HepG2 (cell line): ENCODE measurements at regions not wholly inside any gene's neighbourhood (a gene's known extent, or its start where the extent isn't known, plus 50 kb on each side); places are given as distances from the start of the nearest gene placed in this dataset.

Source experiments
- ATAC-seq: fragments of 200-7000 bp; cut with Tn5 transposase; 3 replicates; pipeline ENCODE4 v1.9.1; 2020; ENCODE audit warnings: mild to moderate bottlenecking, moderate library complexity
- BruUV-seq: library from RNA; stranded (reverse); fragments of 400-500 nt; replicated peaks from 2 replicates; lab custom pipeline; 2021; lab: Mats Ljungman, UMichigan
- CTCF ChIA-PET: fragments of 300-600 bp; formaldehyde crosslinking; extraction: SDS; loops from one replicate; lab custom pipeline; 2021; ENCODE audit warnings: low total read pairs, inconsistent platforms, low intra/inter-chr PET ratio; lab: Yijun Ruan, JAX
- POLR2A ChIA-PET: fragments of 350-600 bp; sonication (Branson Sonifier 250); formaldehyde crosslinking; loops from one replicate; lab custom pipeline; 2020; ENCODE audit warnings: antibody characterized with exemption, inconsistent platforms; lab: Yijun Ruan, JAX
- DNase-seq: peaks from one replicate; pipeline ENCODE4 v3.0.0-alpha.2; 2015; ENCODE audit warnings: low spot score
- FAIRE-seq: peaks from 3 replicates; lab custom pipeline; 2011; peaks lifted over from hg19 to GRCh38; lab: Jason Lieb, UNC
- H2AFZ ChIP-seq: one replicate; pipeline ENCODE4 v1.6.1; 2011; ENCODE audit warnings: low read length, inconsistent platforms
- H3K27ac ChIP-seq: fragments of 300-600 bp; 3 replicates; pipeline ENCODE4 v1.8.0; 2011; ENCODE audit warnings: mixed run types, mild to moderate bottlenecking, mixed read lengths, low read length, inconsistent platforms; ENCODE audit not compliant: insufficient read depth; ENCODE audit errors: extremely low read length
- H3K27me3 ChIP-seq, 2 experiments: fragments of 200-600 bp in 1 of 2; 2 replicates in 1 of 2; 3 replicates in 1 of 2; pipeline versions ENCODE4 v1.6.0 to v1.8.0; 2011; ENCODE audit warnings: low read length in 2 of 2, mild to moderate bottlenecking in 2 of 2, moderate library complexity in 2 of 2, inconsistent platforms in 1 of 2; ENCODE audit not compliant: insufficient read depth in 2 of 2, control insufficient read depth in 1 of 2
- H3K36me3 ChIP-seq, 2 experiments: fragments of 200-600 bp in 1 of 2; replicated peaks in 1 of 2; 2 replicates in 1 of 2; 3 replicates in 1 of 2; pipeline versions ENCODE4 v1.5.1 to v1.8.0; 2011; ENCODE audit warnings: low read length in 2 of 2, inconsistent platforms in 1 of 2; ENCODE audit not compliant: insufficient read depth in 2 of 2, control insufficient read depth in 1 of 2
- H3K4me1 ChIP-seq: 2 replicates; pipeline ENCODE4 v1.5.1; 2012; ENCODE audit warnings: low read length, inconsistent platforms; ENCODE audit not compliant: insufficient read depth
- H3K4me2 ChIP-seq: 2 replicates; pipeline ENCODE4 v1.6.0; 2011; ENCODE audit warnings: low read depth, low read length, inconsistent platforms
- H3K4me3 ChIP-seq, 3 experiments: fragments of 200-600 bp in 1 of 3; sonication (generic), shearing (Covaris generic) in 1 of 3; replicated peaks in 1 of 3; 2 replicates each; pipeline ENCODE4 v1.5.1; 2011 to 2016; ENCODE audit warnings: low read length in 3 of 3, inconsistent platforms in 2 of 3, low read depth in 2 of 3, mild to moderate bottlenecking in 2 of 3, control low read depth in 1 of 3, mixed read lengths in 1 of 3; ENCODE audit not compliant: insufficient read depth in 1 of 3
- H3K79me2 ChIP-seq: one replicate; pipeline ENCODE4 v1.6.1; 2011; ENCODE audit warnings: low read length, inconsistent platforms; ENCODE audit not compliant: insufficient read depth
- H3K9ac ChIP-seq: 2 replicates; pipeline ENCODE4 v1.6.0; 2011; ENCODE audit warnings: mild to moderate bottlenecking, low read depth, low read length, inconsistent platforms; ENCODE audit not compliant: insufficient read depth
- H3K9me3 ChIP-seq: 2 replicates; pipeline ENCODE4 v1.5.1; 2012; ENCODE audit warnings: mild to moderate bottlenecking, low read length
- H4K20me1 ChIP-seq: 2 replicates; pipeline ENCODE4 v1.6.0; 2011; ENCODE audit warnings: inconsistent platforms, mild to moderate bottlenecking, low read length, moderate library complexity; ENCODE audit not compliant: insufficient read depth
- ARID4A ChIP-seq: sonication (generic); formaldehyde crosslinking; IDR thresholded peaks from 2 replicates; pipeline ENCODE4 v1.5.0; 2020; ENCODE audit warnings: mild to moderate bottlenecking, missing genetic modification reagents, borderline replicate concordance
- CEBPB ChIP-seq: IDR thresholded peaks from 2 replicates; pipeline ENCODE4 v1.6.1; 2011; ENCODE audit warnings: low read depth, low read length, improper control_type of control experiment, borderline replicate concordance
- CSRNP2 ChIP-seq: sonication (generic); formaldehyde crosslinking; conservative IDR thresholded peaks from 2 replicates; pipeline ENCODE4 v1.8.0; 2022; ENCODE audit warnings: low read depth, missing genetic modification reagents
- ZNF570 ChIP-seq: sonication (generic); formaldehyde crosslinking; IDR thresholded peaks from 2 replicates; pipeline ENCODE4 v1.4.0; 2020; ENCODE audit warnings: mild to moderate bottlenecking, missing genetic modification reagents, borderline replicate concordance
- WGBS: methylation state at CpG from one replicate; pipeline ENCODE4 v1.1.6; 2017; ENCODE audit warnings: low lambda C conversion rate; 5-methylcytosine and 5-hydroxymethylcytosine counted together
- in situ Hi-C: cut with HindIII; loops from 2 replicates; pipeline ENCODE4 v1.10.0; 2017; ENCODE audit warnings: low pct_unique_long_range_greater_than_20kb; ENCODE audit not compliant: extremely low pct_ligation_motif_present
- intact Hi-C: fragments of 100-400 bp; cut with micrococcal nuclease; formaldehyde crosslinking; loops from one replicate; pipeline ENCODE4 v1.10.0; 2022; ENCODE audit not compliant: unreplicated experiment

GRCh38 chr3:191528589-191528988 lies 67.6 kb downstream of the PYDC2 start:
- BruUV-seq, result no TSS peak
- Histone ChIP-seq H3K9ac (no peak overlapping the region), H3K4me2 (no peak overlapping the region), H2AFZ (no peak overlapping the region), H3K36me3 (no peaks in the 10 kb centered on the region), H3K27me3 (no peaks in the 10 kb centered on the region), H3K4me1 (no peaks in the 10 kb centered on the region), H3K4me3 (no peak overlapping the region), H4K20me1 (no peaks in the 10 kb centered on the region), H3K79me2 (no peaks in the 10 kb centered on the region), H3K27ac (no peak overlapping the region), H3K9me3 (0 out of 2 replicates have a peak, but pooled peaks cover 3% of the 10 kb centered on the region)
- ATAC-seq (no peak), DNase-seq (no peak), FAIRE-seq (no peak)
- intact Hi-C loops (no loop called here), in situ Hi-C loops (no loop called here)
- no peak for TF ChIP-seq CSRNP2 (CRISPR knock-in tag)
- no peak for TF ChIP-seq ZNF570 (CRISPR knock-in tag)
- ChIA-PET CTCF (no interaction called here), POLR2A (no interaction called here)
- no CpG with 5 or more reads among the region's 1 CpG for WGBS

GRCh38 chr3:191529992-191530391 lies 69.0 kb downstream of the PYDC2 start:
- intact Hi-C loops, result no loop called here
- BruUV-seq, result no TSS peak
- ChIA-PET POLR2A (no interaction called here), CTCF (no interaction called here)
- no peaks in the 10 kb centered on the region for H4K20me1 ChIP-seq
- in situ Hi-C loops, result no loop called here
- ATAC-seq (no peak), FAIRE-seq (no peak), DNase-seq (no peak)
- no peaks in the 10 kb centered on the region for H3K79me2 ChIP-seq
- no peak overlapping the region for H2AFZ ChIP-seq
- H3K4me3 ChIP-seq, result no peak overlapping the region
- TF ChIP-seq ARID4A (CRISPR knock-in tag) (no peak), CEBPB (peak; percentile 33; the same call in 1 of the 2 replicates)
- no peak overlapping the region for H3K4me2 ChIP-seq
- no peak overlapping the region for H3K9ac ChIP-seq
- H3K36me3 ChIP-seq, result no peaks in the 10 kb centered on the region
- H3K9me3 ChIP-seq, result 0 out of 2 replicates have a peak, but pooled peaks cover 3% of the 10 kb centered on the region
- no peaks in the 10 kb centered on the region for H3K4me1 ChIP-seq
- no peaks in the 10 kb centered on the region for H3K27me3 ChIP-seq
- WGBS, result 14% methylated on average over 5 of the region's 5 CpGs
- no peak overlapping the region for H3K27ac ChIP-seq
